ENCODE measurements at regions not wholly inside any gene's neighbourhood (a gene's known extent, or its start where the extent isn't known, plus 50 kb on each side); places are given as distances from the start of the nearest gene placed in this dataset.

DNA sequence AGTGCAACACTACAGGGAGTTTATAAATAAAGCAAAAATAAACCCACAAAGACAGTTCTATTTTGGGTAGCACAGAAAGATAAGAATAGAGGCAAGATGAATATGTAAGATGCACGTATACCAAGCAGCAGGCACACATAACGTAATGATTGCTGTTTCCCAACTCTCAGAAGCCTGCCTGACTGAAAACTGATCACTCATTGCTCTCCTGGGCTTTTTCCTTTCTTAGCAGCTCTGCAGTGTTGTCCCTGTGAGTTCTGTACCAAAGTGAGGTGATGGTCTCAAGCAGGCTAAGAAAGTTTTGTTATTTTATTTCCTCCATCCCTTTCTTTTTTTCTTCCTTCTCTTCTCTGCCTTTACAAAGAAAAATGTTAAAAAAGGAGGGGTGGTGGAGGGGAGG is 522.0 kb upstream of the MAN1A1 start:
- 0 out of 3 replicates have a peak, but pooled peaks cover 2% of the 10 kb centered on the region for H3K4me1 Mint-ChIP-seq
- Histone ChIP-seq H3K79me2 (replicated peaks; ENCODE audit: insufficient read depth) (no peaks in the 10 kb centered on the region), H3K4me1 (ENCODE audit: insufficient read depth) (no peaks in the 10 kb centered on the region), H3K27me3 (ENCODE audit: insufficient read depth) (no peaks in the 10 kb centered on the region), H3K36me3 (ENCODE audit: insufficient read depth) (no peaks in the 10 kb centered on the region), H3K9me2 (ENCODE audit: insufficient read depth) (no peaks in the 10 kb centered on the region), H3K4me2 (no peak overlapping the region), H3K4me3 (no peak overlapping the region), H3K27ac (ENCODE audit: low read depth) (no peak overlapping the region), H3F3A (replicated peaks; ENCODE audit: low read depth) (no peaks in the 10 kb centered on the region), H4K20me1 (replicated peaks; ENCODE audit: insufficient read depth) (no peaks in the 10 kb centered on the region), H2AFZ (peak overlapping the region; percentile 75; the same call in 1 of the 2 replicates)
- H3K27ac Mint-ChIP-seq: no peak overlapping the region
- H3K27me3 Mint-ChIP-seq (ENCODE audit: insufficient read depth, low read depth, poor library complexity): no peaks in the 10 kb centered on the region
- peak; percentile 69 for ATAC-seq
- TF ChIP-seq, protein P1, sequence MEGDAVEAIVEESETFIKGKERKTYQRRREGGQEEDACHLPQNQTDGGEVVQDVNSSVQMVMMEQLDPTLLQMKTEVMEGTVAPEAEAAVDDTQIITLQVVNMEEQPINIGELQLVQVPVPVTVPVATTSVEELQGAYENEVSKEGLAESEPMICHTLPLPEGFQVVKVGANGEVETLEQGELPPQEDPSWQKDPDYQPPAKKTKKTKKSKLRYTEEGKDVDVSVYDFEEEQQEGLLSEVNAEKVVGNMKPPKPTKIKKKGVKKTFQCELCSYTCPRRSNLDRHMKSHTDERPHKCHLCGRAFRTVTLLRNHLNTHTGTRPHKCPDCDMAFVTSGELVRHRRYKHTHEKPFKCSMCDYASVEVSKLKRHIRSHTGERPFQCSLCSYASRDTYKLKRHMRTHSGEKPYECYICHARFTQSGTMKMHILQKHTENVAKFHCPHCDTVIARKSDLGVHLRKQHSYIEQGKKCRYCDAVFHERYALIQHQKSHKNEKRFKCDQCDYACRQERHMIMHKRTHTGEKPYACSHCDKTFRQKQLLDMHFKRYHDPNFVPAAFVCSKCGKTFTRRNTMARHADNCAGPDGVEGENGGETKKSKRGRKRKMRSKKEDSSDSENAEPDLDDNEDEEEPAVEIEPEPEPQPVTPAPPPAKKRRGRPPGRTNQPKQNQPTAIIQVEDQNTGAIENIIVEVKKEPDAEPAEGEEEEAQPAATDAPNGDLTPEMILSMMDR (conservative IDR thresholded peaks at IDR 0.05; ENCODE audit: low read depth in 2 of 2): no peak
- TF ChIP-seq CREB1 (CRISPR knock-in tag; IDR thresholded peaks at IDR 0.05; ENCODE audit: low read depth) (no peak), ETS1 (IDR thresholded peaks at IDR 0.05) (no peak), EZH2 (IDR thresholded peaks at IDR 0.05; ENCODE audit: low read depth, unreplicated experiment) (no peak), POLR2AphosphoS5 (IDR thresholded peaks at IDR 0.05; ENCODE audit: low read depth) (no peak), ZNF114 (CRISPR knock-in tag; IDR thresholded peaks at IDR 0.05) (no peak), JUNB (IDR thresholded peaks at IDR 0.05; ENCODE audit: unreplicated experiment) (no peak), NANOG (IDR thresholded peaks at IDR 0.05; ENCODE audit: borderline replicate concordance) (no peak), EZH2phosphoT487 (IDR thresholded peaks at IDR 0.05; ENCODE audit: unreplicated experiment) (no peak), ZNF331 (CRISPR knock-in tag; IDR thresholded peaks at IDR 0.05; ENCODE audit: low read depth) (no peak), STAT1 (IDR thresholded peaks at IDR 0.05; ENCODE audit: unreplicated experiment) (no peak)
- TF ChIP-seq, protein P2, sequence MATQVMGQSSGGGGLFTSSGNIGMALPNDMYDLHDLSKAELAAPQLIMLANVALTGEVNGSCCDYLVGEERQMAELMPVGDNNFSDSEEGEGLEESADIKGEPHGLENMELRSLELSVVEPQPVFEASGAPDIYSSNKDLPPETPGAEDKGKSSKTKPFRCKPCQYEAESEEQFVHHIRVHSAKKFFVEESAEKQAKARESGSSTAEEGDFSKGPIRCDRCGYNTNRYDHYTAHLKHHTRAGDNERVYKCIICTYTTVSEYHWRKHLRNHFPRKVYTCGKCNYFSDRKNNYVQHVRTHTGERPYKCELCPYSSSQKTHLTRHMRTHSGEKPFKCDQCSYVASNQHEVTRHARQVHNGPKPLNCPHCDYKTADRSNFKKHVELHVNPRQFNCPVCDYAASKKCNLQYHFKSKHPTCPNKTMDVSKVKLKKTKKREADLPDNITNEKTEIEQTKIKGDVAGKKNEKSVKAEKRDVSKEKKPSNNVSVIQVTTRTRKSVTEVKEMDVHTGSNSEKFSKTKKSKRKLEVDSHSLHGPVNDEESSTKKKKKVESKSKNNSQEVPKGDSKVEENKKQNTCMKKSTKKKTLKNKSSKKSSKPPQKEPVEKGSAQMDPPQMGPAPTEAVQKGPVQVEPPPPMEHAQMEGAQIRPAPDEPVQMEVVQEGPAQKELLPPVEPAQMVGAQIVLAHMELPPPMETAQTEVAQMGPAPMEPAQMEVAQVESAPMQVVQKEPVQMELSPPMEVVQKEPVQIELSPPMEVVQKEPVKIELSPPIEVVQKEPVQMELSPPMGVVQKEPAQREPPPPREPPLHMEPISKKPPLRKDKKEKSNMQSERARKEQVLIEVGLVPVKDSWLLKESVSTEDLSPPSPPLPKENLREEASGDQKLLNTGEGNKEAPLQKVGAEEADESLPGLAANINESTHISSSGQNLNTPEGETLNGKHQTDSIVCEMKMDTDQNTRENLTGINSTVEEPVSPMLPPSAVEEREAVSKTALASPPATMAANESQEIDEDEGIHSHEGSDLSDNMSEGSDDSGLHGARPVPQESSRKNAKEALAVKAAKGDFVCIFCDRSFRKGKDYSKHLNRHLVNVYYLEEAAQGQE (IDR thresholded peaks at IDR 0.05; ENCODE audit: unreplicated experiment): no peak
- TF ChIP-seq, protein P3, sequence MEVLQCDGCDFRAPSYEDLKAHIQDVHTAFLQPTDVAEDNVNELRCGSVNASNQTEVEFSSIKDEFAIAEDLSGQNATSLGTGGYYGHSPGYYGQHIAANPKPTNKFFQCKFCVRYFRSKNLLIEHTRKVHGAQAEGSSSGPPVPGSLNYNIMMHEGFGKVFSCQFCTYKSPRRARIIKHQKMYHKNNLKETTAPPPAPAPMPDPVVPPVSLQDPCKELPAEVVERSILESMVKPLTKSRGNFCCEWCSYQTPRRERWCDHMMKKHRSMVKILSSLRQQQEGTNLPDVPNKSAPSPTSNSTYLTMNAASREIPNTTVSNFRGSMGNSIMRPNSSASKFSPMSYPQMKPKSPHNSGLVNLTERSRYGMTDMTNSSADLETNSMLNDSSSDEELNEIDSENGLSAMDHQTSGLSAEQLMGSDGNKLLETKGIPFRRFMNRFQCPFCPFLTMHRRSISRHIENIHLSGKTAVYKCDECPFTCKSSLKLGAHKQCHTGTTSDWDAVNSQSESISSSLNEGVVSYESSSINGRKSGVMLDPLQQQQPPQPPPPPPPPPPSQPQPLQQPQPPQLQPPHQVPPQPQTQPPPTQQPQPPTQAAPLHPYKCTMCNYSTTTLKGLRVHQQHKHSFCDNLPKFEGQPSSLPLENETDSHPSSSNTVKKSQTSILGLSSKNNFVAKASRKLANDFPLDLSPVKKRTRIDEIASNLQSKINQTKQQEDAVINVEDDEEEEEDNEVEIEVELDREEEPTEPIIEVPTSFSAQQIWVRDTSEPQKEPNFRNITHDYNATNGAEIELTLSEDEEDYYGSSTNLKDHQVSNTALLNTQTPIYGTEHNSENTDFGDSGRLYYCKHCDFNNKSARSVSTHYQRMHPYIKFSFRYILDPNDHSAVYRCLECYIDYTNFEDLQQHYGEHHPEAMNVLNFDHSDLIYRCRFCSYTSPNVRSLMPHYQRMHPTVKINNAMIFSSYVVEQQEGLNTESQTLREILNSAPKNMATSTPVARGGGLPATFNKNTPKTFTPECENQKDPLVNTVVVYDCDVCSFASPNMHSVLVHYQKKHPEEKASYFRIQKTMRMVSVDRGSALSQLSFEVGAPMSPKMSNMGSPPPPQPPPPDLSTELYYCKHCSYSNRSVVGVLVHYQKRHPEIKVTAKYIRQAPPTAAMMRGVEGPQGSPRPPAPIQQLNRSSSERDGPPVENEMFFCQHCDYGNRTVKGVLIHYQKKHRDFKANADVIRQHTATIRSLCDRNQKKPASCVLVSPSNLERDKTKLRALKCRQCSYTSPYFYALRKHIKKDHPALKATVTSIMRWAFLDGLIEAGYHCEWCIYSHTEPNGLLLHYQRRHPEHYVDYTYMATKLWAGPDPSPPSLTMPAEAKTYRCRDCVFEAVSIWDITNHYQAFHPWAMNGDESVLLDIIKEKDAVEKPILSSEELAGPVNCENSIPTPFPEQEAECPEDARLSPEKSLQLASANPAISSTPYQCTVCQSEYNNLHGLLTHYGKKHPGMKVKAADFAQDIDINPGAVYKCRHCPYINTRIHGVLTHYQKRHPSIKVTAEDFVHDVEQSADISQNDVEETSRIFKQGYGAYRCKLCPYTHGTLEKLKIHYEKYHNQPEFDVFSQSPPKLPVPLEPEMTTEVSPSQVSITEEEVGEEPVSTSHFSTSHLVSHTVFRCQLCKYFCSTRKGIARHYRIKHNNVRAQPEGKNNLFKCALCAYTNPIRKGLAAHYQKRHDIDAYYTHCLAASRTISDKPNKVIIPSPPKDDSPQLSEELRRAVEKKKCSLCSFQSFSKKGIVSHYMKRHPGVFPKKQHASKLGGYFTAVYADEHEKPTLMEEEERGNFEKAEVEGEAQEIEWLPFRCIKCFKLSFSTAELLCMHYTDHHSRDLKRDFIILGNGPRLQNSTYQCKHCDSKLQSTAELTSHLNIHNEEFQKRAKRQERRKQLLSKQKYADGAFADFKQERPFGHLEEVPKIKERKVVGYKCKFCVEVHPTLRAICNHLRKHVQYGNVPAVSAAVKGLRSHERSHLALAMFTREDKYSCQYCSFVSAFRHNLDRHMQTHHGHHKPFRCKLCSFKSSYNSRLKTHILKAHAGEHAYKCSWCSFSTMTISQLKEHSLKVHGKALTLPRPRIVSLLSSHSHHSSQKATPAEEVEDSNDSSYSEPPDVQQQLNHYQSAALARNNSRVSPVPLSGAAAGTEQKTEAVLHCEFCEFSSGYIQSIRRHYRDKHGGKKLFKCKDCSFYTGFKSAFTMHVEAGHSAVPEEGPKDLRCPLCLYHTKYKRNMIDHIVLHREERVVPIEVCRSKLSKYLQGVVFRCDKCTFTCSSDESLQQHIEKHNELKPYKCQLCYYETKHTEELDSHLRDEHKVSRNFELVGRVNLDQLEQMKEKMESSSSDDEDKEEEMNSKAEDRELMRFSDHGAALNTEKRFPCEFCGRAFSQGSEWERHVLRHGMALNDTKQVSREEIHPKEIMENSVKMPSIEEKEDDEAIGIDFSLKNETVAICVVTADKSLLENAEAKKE (CRISPR knock-in tag; IDR thresholded peaks at IDR 0.05): no peak
- DNase-seq (ENCODE audit: low spot score): no peak
- H3K36me3 Mint-ChIP-seq (ENCODE audit: low read depth): no peaks in the 10 kb centered on the region
- H3K4me3 Mint-ChIP-seq: no peak overlapping the region
- no peaks in the 10 kb centered on the region for H3K9me3 Mint-ChIP-seq
